ENCODE measurements at regions not wholly inside any gene's neighbourhood (a gene's known extent, or its start where the extent isn't known, plus 50 kb on each side); places are given as distances from the start of the nearest gene placed in this dataset.
"Not testable (repeated sequence)": the region's sequence is repeated elsewhere in the genome, so short reads cannot be mapped to it uniquely, and the experiment has no call there.

DNA sequence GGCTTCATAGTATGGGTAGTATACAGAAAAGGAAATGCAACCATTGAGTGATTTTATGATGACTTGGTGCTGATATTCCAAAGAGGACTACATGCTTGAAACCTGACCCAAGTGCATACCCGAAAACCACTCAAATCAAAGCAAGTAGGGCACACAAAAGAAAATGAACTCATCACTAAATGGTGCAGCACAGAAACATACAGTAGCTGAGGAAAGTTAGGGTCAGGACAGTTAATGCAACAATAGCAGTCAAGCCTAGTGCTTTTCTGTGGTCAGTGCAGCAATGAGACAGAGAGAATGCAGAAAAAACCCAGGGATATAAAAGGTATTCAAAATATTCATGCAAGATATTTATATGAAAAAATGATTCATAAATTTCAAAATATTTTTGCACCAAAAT is 711.1 kb downstream of the EPHA7 start:
- no peak for DNase-seq

DNA sequence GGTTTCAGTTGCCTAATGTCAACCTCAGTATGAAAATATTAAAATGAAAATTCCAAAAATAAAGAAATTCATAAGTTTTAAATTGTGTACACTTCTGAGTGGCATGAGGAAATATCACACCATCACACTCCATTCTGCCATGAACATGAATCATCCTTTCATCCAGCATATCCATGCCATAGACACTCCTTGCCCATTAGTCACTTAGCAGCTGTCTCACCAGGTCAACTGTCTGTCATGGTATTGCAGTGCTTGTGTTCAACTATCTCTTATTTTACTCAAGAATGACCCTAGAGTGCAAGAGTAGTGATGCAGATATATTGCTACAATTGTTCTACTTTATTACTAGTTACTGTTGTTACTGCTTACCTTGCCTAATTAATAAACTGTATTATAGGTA is 712.4 kb downstream of the EPHA7 start:
- no peak for DNase-seq

DNA sequence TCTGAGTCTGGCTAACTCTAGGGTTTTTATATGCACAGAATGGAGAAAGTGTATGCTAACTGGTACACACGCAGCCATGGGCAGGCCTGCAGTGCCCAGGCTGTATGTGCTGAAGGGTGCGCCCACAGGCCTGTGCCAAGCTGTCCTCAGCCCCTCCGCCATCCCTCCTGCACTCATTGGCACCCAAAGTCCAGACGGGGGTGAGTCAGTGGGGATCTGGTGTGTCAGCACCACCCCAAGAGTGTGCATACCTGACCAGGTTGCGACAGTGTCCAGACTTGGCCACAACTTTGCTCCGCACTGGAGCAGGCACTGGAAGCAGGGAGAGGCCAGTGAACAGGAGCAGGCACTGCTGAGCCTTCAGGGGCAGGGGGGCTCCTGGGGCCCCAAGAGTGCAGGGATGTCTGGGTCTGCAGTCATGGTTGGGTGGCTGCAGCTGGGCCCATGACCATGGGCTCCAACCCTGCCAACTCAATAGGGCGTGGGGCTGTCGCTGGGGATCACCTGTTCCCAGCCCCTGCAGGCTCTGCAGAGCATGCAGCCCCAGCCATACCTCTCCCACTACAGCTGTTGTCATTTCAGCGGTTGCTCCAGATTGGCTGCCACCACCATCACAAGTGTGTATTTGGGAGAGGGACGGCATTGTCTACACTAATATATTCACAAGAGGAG is 717.8 kb downstream of the EPHA7 start:
- DNase-seq, result no peak

DNA sequence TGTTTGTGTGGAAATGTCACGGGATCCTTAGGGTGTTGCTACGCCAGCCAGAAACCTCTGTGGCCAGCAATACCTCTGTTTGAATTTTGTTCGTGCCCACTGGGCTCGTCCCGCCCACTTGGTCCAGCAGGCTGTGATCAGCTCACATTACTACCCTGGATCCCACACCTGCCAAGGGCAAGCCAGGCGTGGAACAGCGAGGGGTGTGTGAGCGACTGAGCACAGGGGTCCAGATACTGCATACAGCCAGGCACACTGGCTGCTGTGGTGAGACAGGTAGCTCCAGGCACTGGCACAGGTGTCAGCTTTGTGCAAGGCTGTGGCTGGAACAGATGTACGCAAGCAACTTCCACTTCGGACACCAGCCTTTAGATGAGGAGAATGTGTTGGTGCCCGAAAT is 718.9 kb downstream of the EPHA7 start:
- no peak for DNase-seq

DNA sequence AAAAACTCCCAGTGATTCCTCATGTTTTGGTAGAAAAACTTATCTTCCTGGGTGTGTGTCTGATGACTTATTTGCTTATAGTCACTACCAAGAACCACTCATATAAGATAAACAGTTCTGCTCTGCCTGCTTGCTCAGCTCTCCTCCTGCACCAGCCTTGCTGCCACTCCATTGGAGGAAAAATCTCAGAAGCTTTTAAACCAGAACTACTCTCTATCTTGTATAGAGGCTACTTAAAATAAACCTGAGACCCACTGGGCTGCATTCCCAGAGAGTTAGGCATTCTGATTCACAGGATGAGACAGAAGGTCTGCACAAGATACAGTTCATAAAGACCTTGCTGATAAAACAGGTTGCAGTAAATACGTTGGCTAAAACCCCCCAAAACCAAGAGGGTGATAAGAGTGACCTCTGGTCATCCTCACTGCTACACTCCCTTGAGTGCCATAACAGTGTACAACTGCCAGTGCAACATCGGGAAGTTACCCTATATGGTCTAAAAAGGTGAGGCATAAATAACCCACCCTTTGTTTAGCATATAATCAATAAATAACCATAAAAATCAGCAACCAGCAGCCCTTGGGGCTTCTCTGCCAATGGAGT is 728.3 kb downstream of the EPHA7 start:
- no peak for DNase-seq

DNA sequence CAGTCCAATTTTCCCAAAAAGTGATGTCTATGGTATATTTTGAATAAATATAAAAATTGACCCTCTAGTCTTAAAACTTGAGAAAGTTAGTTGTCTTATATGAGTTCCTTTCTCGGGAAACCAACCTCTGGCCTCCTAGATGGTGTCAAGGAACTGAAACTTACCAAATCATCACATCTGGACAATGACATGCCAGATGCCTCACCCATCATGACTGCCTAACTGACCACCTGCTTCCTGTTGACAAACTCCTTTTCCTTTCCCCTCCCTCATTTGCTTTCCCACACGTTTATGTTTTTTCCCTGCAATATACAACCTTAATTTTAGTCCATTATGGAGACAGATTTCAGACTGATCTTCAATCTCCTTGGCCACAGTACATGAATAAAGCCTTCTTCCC is 731.0 kb downstream of the EPHA7 start:
- no peak for DNase-seq

DNA sequence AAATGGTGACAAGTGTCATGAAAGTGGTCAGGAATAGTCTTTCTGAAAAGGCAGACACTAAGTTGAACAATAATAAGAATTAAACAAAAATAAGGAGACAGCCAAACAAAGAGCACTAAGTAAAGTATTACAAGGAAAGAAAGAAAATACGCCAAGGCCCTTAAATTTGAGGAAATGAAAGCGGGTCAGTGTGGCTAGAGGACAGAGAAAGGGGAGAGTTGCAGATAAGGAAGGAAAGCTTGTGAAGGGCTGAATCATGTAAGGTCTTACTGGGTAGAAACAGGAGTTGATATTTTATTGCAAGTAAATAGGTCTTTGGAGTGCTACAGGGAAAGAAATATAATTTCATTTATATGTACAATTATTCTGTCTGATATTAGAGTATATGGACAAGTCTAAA is 732.1 kb downstream of the EPHA7 start:
- no peak for DNase-seq

DNA sequence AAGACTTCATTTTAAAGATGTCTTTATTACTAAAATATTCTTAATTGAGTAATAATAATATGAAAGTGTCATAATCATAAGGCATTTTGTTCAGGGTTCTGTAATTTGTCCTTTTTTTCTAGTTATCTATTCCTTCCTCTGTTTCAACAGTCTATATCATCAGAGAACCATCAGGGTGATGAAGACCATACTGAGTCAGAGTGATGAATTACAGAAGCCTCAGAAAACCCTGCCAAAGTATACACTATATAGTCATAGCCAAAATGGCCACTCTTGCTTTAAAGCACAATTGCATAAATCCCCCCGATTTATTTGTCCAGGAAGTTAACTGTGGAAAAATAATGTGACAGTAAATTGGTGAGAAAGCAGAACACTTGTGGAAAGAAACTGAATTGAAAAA is 735.0 kb downstream of the EPHA7 start:
- DNase-seq, result no peak

DNA sequence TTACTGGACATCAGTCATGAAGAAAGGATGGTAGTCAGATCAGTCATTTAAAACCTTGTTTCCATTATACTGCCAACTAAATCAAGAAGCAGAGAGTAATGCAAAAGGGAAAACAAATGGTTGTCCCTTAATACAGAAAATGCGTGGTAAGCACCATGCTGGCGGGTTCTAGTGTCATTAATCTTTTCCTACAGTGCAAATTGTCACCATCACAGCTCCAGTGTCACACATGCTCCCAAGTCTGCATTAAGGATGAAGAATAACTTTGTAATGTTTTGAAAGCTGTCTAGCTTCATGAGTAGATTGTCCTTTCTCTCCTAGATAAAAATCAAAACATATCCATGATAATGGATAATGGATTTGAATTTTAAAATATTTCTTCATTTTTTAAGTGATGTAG is 735.6 kb downstream of the EPHA7 start:
- no peak for DNase-seq

DNA sequence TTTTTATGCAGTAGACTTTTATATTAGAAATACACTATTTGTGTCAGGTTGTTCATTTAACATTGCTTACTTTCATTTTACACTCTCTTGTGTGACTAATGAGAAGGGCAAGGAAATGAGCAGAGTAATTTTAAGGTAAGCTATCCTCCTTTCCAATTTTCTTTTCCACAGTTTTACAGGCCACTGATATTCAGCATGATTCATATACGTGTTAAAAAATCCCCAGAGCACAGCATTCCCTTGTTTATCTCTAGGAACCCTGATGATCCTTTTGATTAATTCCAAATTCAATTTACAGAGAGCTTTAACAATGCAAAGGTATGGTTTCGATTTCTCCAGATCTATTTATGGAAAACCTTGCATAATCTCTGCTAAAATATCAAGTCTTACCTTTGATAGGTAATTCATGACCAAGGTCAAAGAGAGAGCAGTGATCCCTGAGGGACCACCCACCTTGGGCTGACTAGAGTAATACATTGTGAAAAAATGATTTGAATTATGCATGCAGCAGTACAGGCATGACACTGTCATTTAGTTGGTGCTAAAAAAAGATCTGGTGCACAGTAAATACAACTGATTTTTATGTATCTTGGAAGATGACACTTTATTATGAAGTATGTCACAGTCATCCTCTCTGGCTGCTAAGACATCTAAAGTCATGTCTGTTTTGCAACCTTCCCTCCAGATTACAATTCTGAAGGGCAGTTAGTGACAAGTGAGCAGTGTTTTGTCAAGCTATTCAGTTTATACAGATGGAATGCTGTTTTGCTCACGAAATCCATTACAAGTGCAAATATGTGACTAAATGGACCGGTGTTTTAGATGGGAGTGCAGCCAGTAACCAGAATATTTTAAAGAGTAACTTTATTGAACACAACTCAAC is 736.6 kb downstream of the EPHA7 start:
- DNase-seq, result no peak

DNA sequence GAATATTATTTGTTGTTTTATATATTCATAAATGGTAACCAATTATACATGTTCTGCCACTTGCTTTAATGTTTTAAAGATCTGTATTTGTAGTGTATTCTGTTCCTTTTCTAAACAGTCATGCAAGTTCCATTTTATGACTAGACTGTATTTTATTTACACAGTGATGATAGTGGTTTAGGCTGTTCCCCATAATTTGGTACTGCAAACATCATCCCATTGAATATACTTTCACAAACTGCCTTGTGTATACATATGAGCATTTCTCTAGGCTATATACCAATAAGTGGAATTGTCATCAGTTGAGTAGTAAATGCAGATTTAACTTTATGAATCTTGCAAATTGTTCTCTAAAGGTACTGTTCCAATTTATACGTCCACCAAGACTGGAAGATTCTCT is 738.0 kb downstream of the EPHA7 start:
- no peak for DNase-seq

DNA sequence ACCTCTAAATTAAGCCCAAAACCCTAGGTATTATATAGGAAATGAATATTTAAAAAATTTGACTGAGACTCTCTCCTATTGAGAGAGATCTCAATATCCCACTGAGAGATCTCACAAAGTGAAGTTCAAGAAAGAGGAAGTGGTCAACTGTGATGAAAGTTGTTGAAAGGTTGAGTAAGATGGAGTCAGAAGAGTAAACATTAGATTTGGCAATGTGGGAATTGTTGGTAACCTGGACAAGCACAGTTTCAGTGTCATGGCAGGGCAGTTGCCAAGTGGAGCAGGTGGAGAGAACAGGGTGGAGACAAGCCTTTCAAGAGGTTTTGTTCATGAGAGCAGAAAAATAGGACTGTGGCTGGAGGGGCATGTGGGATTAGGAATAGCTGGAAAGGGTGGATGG is 747.9 kb downstream of the EPHA7 start:
- not testable (repeated sequence) for DNase-seq

DNA sequence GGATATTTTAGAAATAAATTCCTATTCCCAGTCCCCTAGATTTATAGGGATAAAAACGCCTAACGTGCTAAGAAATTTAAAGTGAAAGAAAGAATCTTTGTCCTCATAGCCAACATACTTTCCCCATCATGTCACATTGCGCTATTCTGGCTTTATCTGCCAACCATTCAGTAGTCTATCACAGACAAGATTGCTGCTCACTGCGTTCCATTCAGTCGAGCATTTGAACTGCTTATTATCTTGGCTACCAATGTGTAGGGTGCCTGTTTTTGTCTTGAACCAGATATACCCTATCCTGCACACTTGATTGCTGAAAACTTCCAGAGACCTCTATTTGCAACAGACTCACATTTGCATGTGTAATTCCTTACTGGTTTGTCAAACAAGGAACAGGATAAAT is 751.5 kb downstream of the EPHA7 start:
- no peak for DNase-seq

DNA sequence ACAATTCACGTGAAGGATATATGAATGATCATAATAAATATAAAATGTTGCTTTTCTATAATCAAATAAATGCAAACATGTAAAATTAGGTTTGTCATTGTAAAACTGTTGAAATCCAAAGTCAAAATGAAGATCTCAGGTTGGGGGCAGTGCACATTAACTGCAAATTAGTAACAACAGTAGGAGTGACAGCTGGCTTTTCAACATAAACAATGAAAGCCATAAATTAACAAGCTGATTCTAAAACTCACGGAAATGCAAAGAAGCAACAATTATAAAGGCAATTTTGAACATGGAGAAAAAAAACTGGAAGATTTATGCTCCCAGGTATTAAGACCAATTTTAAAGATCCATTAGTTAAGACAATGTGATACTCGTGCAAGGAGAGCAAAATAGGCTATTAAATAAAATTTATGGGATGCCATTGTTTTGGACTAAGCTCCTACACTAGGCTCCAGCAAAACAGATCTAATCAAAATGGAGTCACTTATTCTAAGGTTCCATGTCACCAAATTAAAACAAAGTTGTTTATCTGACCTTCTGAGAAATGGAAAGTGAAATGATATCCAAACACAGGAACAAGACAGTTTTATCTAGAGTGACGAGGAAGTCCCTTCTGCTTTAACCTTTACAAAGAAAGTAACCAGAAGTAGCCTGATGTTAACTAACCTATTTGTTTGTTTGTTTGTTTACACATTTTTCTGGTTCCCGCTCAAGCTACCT is 770.8 kb downstream of the EPHA7 start:
- DNase-seq, result no peak

DNA sequence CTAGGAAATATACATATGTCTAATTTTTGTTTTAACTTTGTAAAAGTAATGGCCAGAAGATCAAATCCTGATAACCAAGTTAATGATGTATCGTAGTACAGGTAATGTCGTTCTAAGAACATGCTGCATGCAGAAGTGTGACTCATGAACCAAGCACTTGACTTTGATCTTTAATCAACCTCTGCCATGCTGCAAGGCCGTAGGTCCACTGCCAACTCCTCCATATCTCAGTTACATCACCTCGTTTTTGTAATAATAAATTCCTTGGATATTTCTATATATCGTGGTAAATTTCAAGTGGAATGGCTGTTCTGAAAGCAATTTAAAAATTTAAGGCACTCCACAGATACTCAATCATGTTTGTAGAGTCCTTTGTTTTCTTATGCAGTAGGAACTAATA is 771.7 kb downstream of the EPHA7 start:
- DNase-seq, result no peak

DNA sequence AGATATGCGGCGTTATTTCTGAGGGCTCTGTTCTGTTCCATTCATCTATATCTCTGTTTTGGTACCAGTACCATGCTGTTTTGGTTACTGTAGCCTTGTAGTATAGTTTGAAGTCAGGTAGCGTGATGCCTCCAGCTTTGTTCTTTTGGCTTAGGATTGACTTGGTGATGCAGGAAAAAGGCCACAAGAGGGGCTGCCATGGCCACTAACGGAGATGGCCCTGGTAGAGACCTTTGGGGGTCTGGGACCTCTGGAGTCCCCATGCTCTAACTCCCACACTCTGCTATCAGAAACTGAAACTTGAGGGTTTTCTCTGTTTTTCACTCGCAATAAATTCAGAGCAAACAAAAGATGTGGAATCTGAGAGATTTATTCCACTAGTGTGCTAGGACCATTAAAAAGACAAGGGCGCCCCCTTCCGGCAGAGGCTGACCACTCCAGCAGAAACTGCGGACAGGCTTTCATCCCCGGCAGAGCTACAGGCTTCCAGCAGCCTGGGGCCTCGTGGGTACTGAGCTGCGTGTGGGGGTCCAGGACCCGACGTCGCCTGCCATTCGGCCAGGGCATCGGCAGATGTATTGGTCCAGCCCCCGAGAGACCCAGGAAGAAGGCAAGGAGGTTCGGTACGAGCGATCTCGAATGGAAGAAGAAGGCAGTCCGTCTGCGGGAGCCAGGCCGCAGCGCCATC is 775.1 kb downstream of the EPHA7 start:
- DNase-seq, result not testable (repeated sequence)

DNA sequence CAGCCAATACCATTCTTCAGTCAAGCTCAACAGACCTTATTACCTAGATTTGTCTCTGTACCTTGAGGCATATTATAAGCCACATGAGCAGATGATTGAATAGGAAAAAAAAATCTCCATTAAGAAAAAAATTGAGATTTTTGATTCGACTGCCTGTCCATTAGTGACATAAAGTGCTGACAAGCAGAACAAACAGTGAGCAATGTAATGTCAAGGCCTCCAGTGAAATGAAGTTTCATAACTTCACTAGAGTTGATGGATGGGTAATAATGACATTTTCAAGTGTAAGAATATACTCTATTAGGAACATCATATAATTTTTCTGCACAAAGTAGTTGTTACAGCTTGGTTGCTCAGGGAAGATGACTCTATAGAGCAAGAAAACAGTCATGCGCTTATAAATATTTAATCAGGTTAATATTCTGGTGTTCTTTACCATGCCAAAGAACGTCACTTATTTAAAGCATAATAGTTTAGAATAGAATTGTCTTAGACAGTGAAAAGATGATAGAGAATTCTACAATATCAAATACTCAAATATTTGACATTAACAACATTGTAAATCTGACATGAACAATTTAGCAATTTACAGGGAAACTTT is 783.7 kb downstream of the EPHA7 start:
- no peak for DNase-seq

DNA sequence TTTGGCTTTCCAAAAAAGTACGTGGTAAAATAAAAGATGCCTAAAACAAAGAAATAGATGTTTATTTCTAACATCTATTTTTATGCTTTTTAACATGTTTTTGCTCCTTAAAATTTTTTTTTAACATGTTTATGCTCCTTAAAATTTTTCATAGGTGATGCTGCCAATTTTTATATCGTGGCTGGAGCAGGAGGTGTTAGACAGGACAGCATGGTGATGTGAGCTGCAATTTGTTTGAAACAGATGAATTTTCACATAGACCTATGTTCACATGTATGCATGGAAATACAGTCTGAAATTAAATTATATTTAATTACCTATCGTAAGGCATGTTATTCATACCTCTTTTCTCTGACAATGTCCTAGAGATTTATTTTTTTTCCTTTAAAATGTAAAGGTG is 784.8 kb downstream of the EPHA7 start:
- no peak for DNase-seq

DNA sequence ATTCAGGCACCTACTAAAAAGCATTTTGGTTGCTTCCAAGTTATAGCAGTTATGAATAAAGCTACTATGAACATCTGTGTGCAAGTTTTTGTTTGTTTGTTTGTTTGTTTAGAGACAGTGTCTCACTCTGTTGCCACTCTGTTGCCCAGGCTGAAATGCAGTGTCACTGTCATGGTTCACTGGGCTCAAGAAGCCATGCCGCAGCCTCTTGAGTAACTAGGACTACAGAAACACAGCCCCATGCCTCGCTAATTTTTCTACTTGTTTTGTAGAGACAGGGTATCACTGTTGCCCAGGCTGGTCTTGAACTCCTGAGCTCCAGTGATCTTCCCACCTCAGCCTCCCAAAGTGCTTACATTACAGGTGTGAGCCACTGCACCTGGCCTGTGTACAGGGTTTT is 795.9 kb downstream of the EPHA7 start:
- DNase-seq, result no peak

DNA sequence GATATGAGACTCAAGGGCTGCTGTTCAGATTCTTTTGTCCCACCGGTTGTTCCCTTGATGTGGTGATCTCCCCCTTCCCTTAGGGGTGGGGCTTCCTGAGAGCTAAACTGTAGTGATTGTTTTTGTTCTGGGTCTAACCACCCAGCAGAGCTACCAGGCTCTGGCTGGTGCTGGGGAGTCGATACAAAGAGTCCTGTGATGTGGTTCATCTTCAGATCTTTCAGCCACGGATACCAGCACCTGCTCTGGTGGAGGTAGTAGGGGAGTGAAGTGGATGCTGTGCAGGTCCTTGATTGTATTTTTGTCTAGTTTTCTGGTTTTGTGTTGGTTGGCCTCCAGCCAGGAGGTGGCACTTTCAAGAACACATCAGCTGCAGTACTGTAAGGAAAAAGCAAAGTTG is 801.6 kb downstream of the EPHA7 start:
- no peak for DNase-seq

DNA sequence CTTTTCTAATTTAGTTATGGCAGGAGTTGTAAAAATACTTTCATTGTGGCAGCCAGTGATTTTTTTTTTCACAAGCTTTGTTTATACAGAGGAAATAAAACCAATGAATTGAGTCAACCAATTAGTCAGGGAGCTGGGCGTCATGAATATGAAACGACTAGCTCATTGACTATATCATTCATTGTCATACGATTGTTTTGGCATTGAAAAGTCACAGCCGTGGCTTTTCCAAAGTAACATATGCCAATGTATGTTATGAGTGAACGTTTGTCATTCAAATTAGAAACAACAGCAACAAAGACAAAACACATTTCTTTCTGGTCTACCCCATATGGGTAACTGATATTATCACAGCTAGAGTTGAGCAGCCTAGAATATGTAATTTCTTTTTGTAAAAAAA is 810.6 kb downstream of the EPHA7 start:
- no peak for DNase-seq

DNA sequence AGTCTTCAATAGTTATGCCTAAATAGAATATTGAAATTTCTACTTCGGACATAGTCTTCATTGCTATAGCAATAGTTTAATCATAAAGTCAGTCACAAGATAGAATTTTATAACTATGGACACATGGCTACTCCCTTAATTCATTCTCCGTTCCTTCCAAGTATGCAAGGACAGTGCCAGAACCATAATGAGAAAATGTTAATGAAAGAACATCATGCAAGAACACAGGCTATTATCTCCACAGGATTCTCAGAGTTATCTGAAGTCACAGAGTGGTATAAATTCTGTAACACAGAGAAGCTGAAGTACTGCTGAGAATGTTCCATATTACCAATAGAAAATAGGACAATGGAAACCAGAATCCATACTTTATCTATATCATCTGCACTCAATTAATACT is 826.2 kb downstream of the EPHA7 start:
- DNase-seq, result no peak

DNA sequence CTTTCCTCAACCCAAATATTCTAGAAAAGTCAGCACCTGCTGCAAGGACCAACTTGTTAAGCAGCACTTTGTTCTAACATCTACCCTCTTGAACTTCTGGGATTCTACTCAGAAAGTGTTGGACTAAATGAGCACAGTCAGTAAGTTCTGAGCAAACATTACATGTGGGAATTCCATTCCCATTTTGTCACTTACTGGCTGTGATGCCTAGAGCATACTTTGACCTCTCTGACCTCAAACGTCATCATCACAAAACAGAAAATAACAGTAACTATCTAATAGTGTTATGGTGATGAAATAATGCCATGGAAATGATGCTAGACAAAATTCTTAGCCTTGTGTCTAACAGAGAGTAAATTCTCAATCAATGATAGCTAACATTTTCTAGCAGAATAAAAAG is 829.4 kb downstream of the EPHA7 start:
- no peak for DNase-seq

All from activated effector memory CD4-positive, alpha-beta T cell treated with anti-CD3 and anti-CD28 coated beads, Interleukin-2, amount 50 U/mL, for 16 hours (primary cell).